K562 (cell line): ENCODE measurements at regions not wholly inside any gene's neighbourhood (a gene's known extent, or its start where the extent isn't known, plus 50 kb on each side); places are given as distances from the start of the nearest gene placed in this dataset.

ENCODE experiments used
- ATAC-seq: fragments of 200-7000 bp; cut with Tn5 transposase; 3 replicates; pipeline ENCODE4 v1.9.1; 2020; ENCODE audit warnings: moderate library complexity
- BruUV-seq: library from RNA; stranded (reverse); fragments of 400-500 nt; replicated peaks from 2 replicates; lab custom pipeline; 2021; lab: Mats Ljungman, UMichigan
- CTCF ChIA-PET: fragments of 300-600 bp; formaldehyde crosslinking; extraction: SDS; loops from one replicate; lab custom pipeline; 2021; ENCODE audit warnings: low intra/inter-chr PET ratio; lab: Yijun Ruan, JAX
- POLR2A ChIA-PET: fragments of 300-600, 350-650 bp; sonication (Branson Sonifier 250); formaldehyde crosslinking; extraction: SDS; loops from one replicate; lab custom pipeline; 2021; ENCODE audit warnings: antibody characterized with exemption, inconsistent platforms; lab: Yijun Ruan, JAX
- DNase-seq, 4 experiments: peaks; one replicate each; pipeline versions ENCODE4 v3.0.0 to v3.0.0-alpha.2; 2011 to 2018; ENCODE audit warnings: low spot score in 3 of 4, mixed read lengths in 3 of 4; ENCODE audit errors: extremely low read depth in 1 of 4
- FAIRE-seq: peaks from 2 replicates; lab custom pipeline; 2011; peaks lifted over from hg19 to GRCh38; lab: Jason Lieb, UNC
- H2AFZ ChIP-seq: 2 replicates; pipeline ENCODE4 v1.6.0; 2011; ENCODE audit warnings: low read depth, low read length, control low read depth, inconsistent platforms
- H3K27ac ChIP-seq: fragments of 200-600 bp; 3 replicates; pipeline ENCODE4 v1.8.0; 2011; ENCODE audit warnings: low read depth, mild to moderate bottlenecking, control low read depth, inconsistent platforms, low read length, moderate library complexity, mixed read lengths; ENCODE audit errors: extremely low read depth
- H3K27me3 ChIP-seq, 2 experiments: fragments of 300-600 bp in 1 of 2; 2 replicates in 1 of 2; 3 replicates in 1 of 2; pipeline versions ENCODE4 v1.6.0 to v1.8.0; 2011; ENCODE audit warnings: inconsistent platforms in 2 of 2, low read length in 2 of 2, mild to moderate bottlenecking in 1 of 2, mixed read lengths in 1 of 2, moderate library complexity in 1 of 2; ENCODE audit not compliant: control insufficient read depth in 2 of 2, insufficient read depth in 2 of 2
- H3K36me3 ChIP-seq: fragments of 300-600 bp; 3 replicates; pipeline ENCODE4 v1.8.0; 2011; ENCODE audit warnings: mild to moderate bottlenecking, low read length, inconsistent platforms; ENCODE audit not compliant: control insufficient read depth, insufficient read depth
- H3K4me1 ChIP-seq, 2 experiments: fragments of 200-600 bp in 1 of 2; replicated peaks in 1 of 2; 2 replicates in 1 of 2; 3 replicates in 1 of 2; pipeline versions ENCODE4 v1.5.1 to v1.8.0; 2011; ENCODE audit warnings: inconsistent platforms in 2 of 2, low read length in 2 of 2, mild to moderate bottlenecking in 1 of 2, mixed read lengths in 1 of 2, moderate library complexity in 1 of 2; ENCODE audit not compliant: control insufficient read depth in 2 of 2, insufficient read depth in 2 of 2
- H3K4me2 ChIP-seq: 2 replicates; pipeline ENCODE4 v1.6.1; 2011; ENCODE audit warnings: low read length, control low read depth, inconsistent platforms, mixed read lengths; ENCODE audit not compliant: insufficient read depth
- H3K4me3 ChIP-seq: fragments of 200-600 bp; sonication (generic), shearing (Covaris generic); 2 replicates; pipeline ENCODE4 v1.5.1; 2016; ENCODE audit warnings: control low read depth, inconsistent platforms
- H3K79me2 ChIP-seq: fragments of 200-600 bp; 3 replicates; pipeline ENCODE4 v1.8.0; 2011; ENCODE audit warnings: low read length, inconsistent platforms; ENCODE audit not compliant: control insufficient read depth, insufficient read depth
- H3K9ac ChIP-seq, 2 experiments: 2 replicates each; pipeline versions ENCODE4 v1.6.0 to v1.6.1; 2011; ENCODE audit warnings: low read depth in 2 of 2, low read length in 2 of 2, control low read depth in 1 of 2, inconsistent platforms in 1 of 2, mild to moderate bottlenecking in 1 of 2, mixed read lengths in 1 of 2; ENCODE audit not compliant: insufficient read depth in 1 of 2
- H3K9me1 ChIP-seq: one replicate; pipeline ENCODE4 v1.6.0; 2011; ENCODE audit warnings: inconsistent platforms, mild to moderate bottlenecking, low read length, moderate library complexity; ENCODE audit not compliant: control insufficient read depth, insufficient read depth
- H3K9me3 ChIP-seq: replicated peaks from 2 replicates; pipeline ENCODE4 v1.5.1; 2011; ENCODE audit warnings: low read depth, low read length, inconsistent platforms; ENCODE audit not compliant: control insufficient read depth, insufficient read depth
- H4K20me1 ChIP-seq: replicated peaks from 2 replicates; pipeline ENCODE4 v1.6.1; 2011; ENCODE audit warnings: low read length, inconsistent platforms, mixed read lengths; ENCODE audit not compliant: control insufficient read depth, insufficient read depth
- KAT7 ChIP-seq: sonication (generic); formaldehyde crosslinking; IDR thresholded peaks from 2 replicates; pipeline ENCODE4 v1.8.0; 2022; ENCODE audit warnings: missing genetic modification reagents, mild to moderate bottlenecking, borderline replicate concordance
- MITF ChIP-seq: IDR thresholded peaks from 2 replicates; pipeline ENCODE4 v1.6.1; 2014; ENCODE audit warnings: antibody characterized with exemption
- SMAD1 ChIP-seq: fragments of 150-350 bp; IDR thresholded peaks from 2 replicates; pipeline ENCODE4 v1.6.1; 2014; ENCODE audit warnings: low read length, low read depth; ENCODE audit not compliant: partially characterized antibody
- THAP7 ChIP-seq: fragments of 250-450 bp; sonication (Bioruptor Pico); IDR thresholded peaks from 2 replicates; pipeline ENCODE4 v1.5.0; 2021
- U2AF2 ChIP-seq: fragments of 200-400 bp; formaldehyde crosslinking; optimal IDR thresholded peaks from 2 replicates; pipeline ENCODE3; 2017; ENCODE audit warnings: low read depth, mild to moderate bottlenecking, low read length
- WGBS: fragments of 100-300 bp; shearing (Covaris generic); methylation state at CpG from one replicate; pipeline ENCODE4 v1.1.6; 2016; ENCODE audit warnings: low coverage, mixed read lengths; ENCODE audit not compliant: insufficient coverage; ENCODE audit errors: missing lambda C conversion rate; 5-methylcytosine and 5-hydroxymethylcytosine counted together
- in situ Hi-C: fragments of 300-500 bp; cut with MboI; formaldehyde crosslinking; loops from 4 replicates; pipeline ENCODE4 v1.15.0; 2018; ENCODE audit warnings: inconsistent platforms, mixed read lengths
- intact Hi-C: fragments of 100-400 bp; cut with micrococcal nuclease; formaldehyde crosslinking; loops from 2 replicates; pipeline ENCODE4 v1.14.2; 2022

GRCh38 chr11:26105762-26106423 lies 226.0 kb upstream of the ANO3 start:
- TF ChIP-seq THAP7 (CRISPR knock-in tag) (no peak), KAT7 (no peak), SMAD1 (no peak), MITF (no peak), U2AF2 (no peak)
- Histone ChIP-seq H3K36me3 (no peaks in the 10 kb centered on the region), H3K4me1 (no peaks in the 10 kb centered on the region), H3K9me1 (no peaks in the 10 kb centered on the region), H3K79me2 (no peaks in the 10 kb centered on the region), H3K27me3 (no peaks in the 10 kb centered on the region), H3K4me3 (no peak overlapping the region), H3K4me2 (no peak overlapping the region), H2AFZ (no peak overlapping the region), H3K9me3 (no peaks in the 10 kb centered on the region), H3K9ac (no peak overlapping the region), H4K20me1 (no peaks in the 10 kb centered on the region), H3K27ac (no peak overlapping the region)
- BruUV-seq: no TSS peak
- intact Hi-C loops: no loop called here
- CTCF ChIA-PET: no interaction called here
- in situ Hi-C loops: no loop called here
- POLR2A ChIA-PET: no interaction called here
- no peak for ATAC-seq
- no peak for FAIRE-seq
- 0% methylated on average over 4 of the region's 4 CpGs for WGBS
- no peak for DNase-seq
